ENCODE measurements at regions not wholly inside any gene's neighbourhood (a gene's known extent, or its start where the extent isn't known, plus 50 kb on each side); places are given as distances from the start of the nearest gene placed in this dataset.

GRCh38 chr10:83564889-83565588 is 574.3 kb upstream of the GHITM start:
- DNase-seq (ENCODE audit: low read depth in 2 of 2, low spot score in 1 of 2): no peak

GRCh38 chr10:83572036-83572435 is 567.3 kb upstream of the GHITM start:
- no peak for DNase-seq (ENCODE audit: low read depth in 2 of 2, low spot score in 1 of 2)

- DNase-seq (ENCODE audit: low read depth in 2 of 2, low spot score in 1 of 2): no peak
Measured at GRCh38 chr10:83574770-83575169, 564.5 kb upstream of the GHITM start.

GRCh38 chr10:83577421-83577820 is 561.9 kb upstream of the GHITM start:
- DNase-seq (ENCODE audit: low read depth in 2 of 2, low spot score in 1 of 2): no peak

- DNase-seq (ENCODE audit: low read depth in 2 of 2, low spot score in 1 of 2): no peak
Measured at GRCh38 chr10:83580373-83581012, 558.8 kb upstream of the GHITM start.

GRCh38 chr10:83582407-83583095 is 556.8 kb upstream of the GHITM start:
- no peak for DNase-seq (ENCODE audit: low read depth in 2 of 2, low spot score in 1 of 2)

- no peak for DNase-seq (ENCODE audit: low read depth in 2 of 2, low spot score in 1 of 2)
Measured at GRCh38 chr10:83585686-83586085, 553.6 kb upstream of the GHITM start.

- no peak for DNase-seq (ENCODE audit: low read depth in 2 of 2, low spot score in 1 of 2)
Measured at GRCh38 chr10:83592337-83592935, 546.9 kb upstream of the GHITM start.

- no peak for DNase-seq (ENCODE audit: low read depth in 2 of 2, low spot score in 1 of 2)
Measured at GRCh38 chr10:83603708-83604107, 535.6 kb upstream of the GHITM start.

GRCh38 chr10:83605783-83606630 is 533.3 kb upstream of the GHITM start:
- no peak for DNase-seq (ENCODE audit: low read depth in 2 of 2, low spot score in 1 of 2)

GRCh38 chr10:83607959-83608745 is 531.2 kb upstream of the GHITM start:
- no peak for DNase-seq (ENCODE audit: low read depth in 2 of 2, low spot score in 1 of 2)

GRCh38 chr10:83612050-83612449 is 527.3 kb upstream of the GHITM start:
- no peak for DNase-seq (ENCODE audit: low read depth in 2 of 2, low spot score in 1 of 2)

- DNase-seq (ENCODE audit: low read depth in 2 of 2, low spot score in 1 of 2): no peak
Measured at GRCh38 chr10:83612746-83613145, 526.6 kb upstream of the GHITM start.

GRCh38 chr10:83617172-83617571 is 522.1 kb upstream of the GHITM start:
- DNase-seq (ENCODE audit: low read depth in 2 of 2, low spot score in 1 of 2): no peak

GRCh38 chr10:83617692-83618545 is 521.4 kb upstream of the GHITM start:
- no peak for DNase-seq (ENCODE audit: low read depth in 2 of 2, low spot score in 1 of 2)

- no peak for DNase-seq (ENCODE audit: low read depth in 2 of 2, low spot score in 1 of 2)
Measured at GRCh38 chr10:83625831-83626360, 513.4 kb upstream of the GHITM start.

GRCh38 chr10:83632701-83633100 is 506.6 kb upstream of the GHITM start:
- no peak for DNase-seq (ENCODE audit: low read depth in 2 of 2, low spot score in 1 of 2)

- no peak for DNase-seq (ENCODE audit: low read depth in 2 of 2, low spot score in 1 of 2)
Measured at GRCh38 chr10:83633547-83633946, 505.8 kb upstream of the GHITM start.

- DNase-seq (ENCODE audit: low read depth in 2 of 2, low spot score in 1 of 2): no peak
Measured at GRCh38 chr10:83636826-83637225, 502.5 kb upstream of the GHITM start.
